ENCODE measurements at regions not wholly inside any gene's neighbourhood (a gene's known extent, or its start where the extent isn't known, plus 50 kb on each side); places are given as distances from the start of the nearest gene placed in this dataset.

DNA sequence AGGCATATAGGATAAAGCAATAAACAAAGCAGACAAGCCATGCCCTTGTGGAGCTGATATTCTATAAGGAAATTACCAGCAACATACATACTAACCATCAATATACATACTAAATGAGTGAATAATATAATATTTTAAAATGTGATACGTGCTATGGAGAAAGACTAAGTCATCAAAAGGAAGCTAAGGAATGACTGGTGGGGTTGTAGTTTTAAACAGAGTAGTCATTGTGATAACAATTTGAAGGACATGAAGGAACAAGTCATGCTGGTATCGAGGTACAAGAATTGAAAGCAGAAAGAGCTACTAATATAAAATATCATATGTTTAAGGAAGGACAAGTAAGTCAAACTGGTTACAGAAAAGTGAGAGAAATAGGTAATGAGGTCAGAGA is 894.9 kb upstream of the PCDH9 start:
- no peaks in the 10 kb centered on the region for H3K27me3 ChIP-seq (ENCODE audit: control insufficient read depth, insufficient read depth, low read length)
- H3K4me3 ChIP-seq (ENCODE audit: low read depth in 2 of 2, low read length in 2 of 2), result no peak overlapping the region
- TF ChIP-seq SIN3A (IDR thresholded peaks at IDR 0.05; ENCODE audit: borderline replicate concordance, insufficient read depth, low read depth, low read length), result no peak
- TF ChIP-seq REST (IDR thresholded peaks at IDR 0.05; ENCODE audit: insufficient read depth in 1 of 2, low read depth in 2 of 2, low read length in 1 of 2), result no peak
- no peak for TF ChIP-seq POLR2AphosphoS5 (IDR thresholded peaks at IDR 0.05; ENCODE audit: low read depth, low read length)
- TF ChIP-seq, protein P1, sequence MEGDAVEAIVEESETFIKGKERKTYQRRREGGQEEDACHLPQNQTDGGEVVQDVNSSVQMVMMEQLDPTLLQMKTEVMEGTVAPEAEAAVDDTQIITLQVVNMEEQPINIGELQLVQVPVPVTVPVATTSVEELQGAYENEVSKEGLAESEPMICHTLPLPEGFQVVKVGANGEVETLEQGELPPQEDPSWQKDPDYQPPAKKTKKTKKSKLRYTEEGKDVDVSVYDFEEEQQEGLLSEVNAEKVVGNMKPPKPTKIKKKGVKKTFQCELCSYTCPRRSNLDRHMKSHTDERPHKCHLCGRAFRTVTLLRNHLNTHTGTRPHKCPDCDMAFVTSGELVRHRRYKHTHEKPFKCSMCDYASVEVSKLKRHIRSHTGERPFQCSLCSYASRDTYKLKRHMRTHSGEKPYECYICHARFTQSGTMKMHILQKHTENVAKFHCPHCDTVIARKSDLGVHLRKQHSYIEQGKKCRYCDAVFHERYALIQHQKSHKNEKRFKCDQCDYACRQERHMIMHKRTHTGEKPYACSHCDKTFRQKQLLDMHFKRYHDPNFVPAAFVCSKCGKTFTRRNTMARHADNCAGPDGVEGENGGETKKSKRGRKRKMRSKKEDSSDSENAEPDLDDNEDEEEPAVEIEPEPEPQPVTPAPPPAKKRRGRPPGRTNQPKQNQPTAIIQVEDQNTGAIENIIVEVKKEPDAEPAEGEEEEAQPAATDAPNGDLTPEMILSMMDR (IDR thresholded peaks at IDR 0.05), result no peak
- TF ChIP-seq TCF7L2 (IDR thresholded peaks at IDR 0.05; ENCODE audit: low read depth, low read length), result no peak
- ATAC-seq (no peak), DNase-seq (ENCODE audit: low read depth, low spot score) (no peak)
- no TSS peak for BruUV-seq (replicated peaks)
- no peaks in the 10 kb centered on the region for H3K4me1 ChIP-seq (ENCODE audit: control insufficient read depth, insufficient read depth, low read length)
- H3K27ac ChIP-seq (ENCODE audit: low read length), result no peak overlapping the region
- intact Hi-C loops (cut with micrococcal nuclease; ENCODE audit: unreplicated experiment) (no loop called here), in situ Hi-C loops (cut with HindIII; ENCODE audit: low pct_unique_long_range_greater_than_20kb, low sequenced_read_pairs) (no loop called here)
- ChIA-PET CTCF (no interaction called here), POLR2A (no interaction called here)
- H3K9me3 ChIP-seq (ENCODE audit: control insufficient read depth, insufficient read depth, low read depth, low read length), result no peaks in the 10 kb centered on the region
- H3K36me3 ChIP-seq (ENCODE audit: control insufficient read depth, insufficient read depth, low read length), result no peaks in the 10 kb centered on the region

GRCh38 chr13:68124437-68125086 is 894.4 kb upstream of the PCDH9 start:
- Histone ChIP-seq H3K4me1 (ENCODE audit: control insufficient read depth, insufficient read depth, low read length) (no peaks in the 10 kb centered on the region), H3K27me3 (ENCODE audit: control insufficient read depth, insufficient read depth, low read length) (no peaks in the 10 kb centered on the region), H3K36me3 (ENCODE audit: control insufficient read depth, insufficient read depth, low read length) (no peaks in the 10 kb centered on the region), H3K4me3 (ENCODE audit: low read depth in 2 of 2, low read length in 2 of 2) (no peak overlapping the region), H3K9me3 (ENCODE audit: control insufficient read depth, insufficient read depth, low read depth, low read length) (no peaks in the 10 kb centered on the region), H3K27ac (ENCODE audit: low read length) (no peak overlapping the region)
- intact Hi-C loops (cut with micrococcal nuclease; ENCODE audit: unreplicated experiment), result no loop called here
- BruUV-seq (replicated peaks), result no TSS peak
- TF ChIP-seq TCF7L2 (IDR thresholded peaks at IDR 0.05; ENCODE audit: low read depth, low read length) (no peak), SIN3A (IDR thresholded peaks at IDR 0.05; ENCODE audit: borderline replicate concordance, insufficient read depth, low read depth, low read length) (no peak), REST (IDR thresholded peaks at IDR 0.05; ENCODE audit: insufficient read depth in 1 of 2, low read depth in 2 of 2, low read length in 1 of 2) (no peak), POLR2AphosphoS5 (IDR thresholded peaks at IDR 0.05; ENCODE audit: low read depth, low read length) (no peak)
- TF ChIP-seq, protein P1 (IDR thresholded peaks at IDR 0.05), result no peak
- ChIA-PET CTCF (no interaction called here), POLR2A (no interaction called here)
- ATAC-seq, result no peak
- in situ Hi-C loops (cut with HindIII; ENCODE audit: low pct_unique_long_range_greater_than_20kb, low sequenced_read_pairs), result no loop called here
- DNase-seq (ENCODE audit: low read depth, low spot score), result no peak
